SK-N-MC (cell line): ENCODE measurements at regions not wholly inside any gene's neighbourhood (a gene's known extent, or its start where the extent isn't known, plus 50 kb on each side); places are given as distances from the start of the nearest gene placed in this dataset.

ENCODE experiments used
- EZH2 ChIP-seq: fragments of 200-600 bp; sonication (generic); IDR thresholded peaks from one replicate; pipeline ENCODE4 v1.6.1; 2017; ENCODE audit warnings: antibody characterized with exemption
- FOXP2 ChIP-seq: optimal IDR thresholded peaks from 2 replicates; pipeline ENCODE3; 2011; ENCODE audit warnings: mild to moderate bottlenecking, moderate library complexity; ENCODE audit not compliant: insufficient read depth; ENCODE audit errors: extremely low read length, control extremely low read depth
- POLR2AphosphoS5 ChIP-seq: IDR thresholded peaks from 2 replicates; pipeline ENCODE4 v1.6.1; 2012; ENCODE audit warnings: mild to moderate bottlenecking, low read depth, low read length, borderline replicate concordance

DNA sequence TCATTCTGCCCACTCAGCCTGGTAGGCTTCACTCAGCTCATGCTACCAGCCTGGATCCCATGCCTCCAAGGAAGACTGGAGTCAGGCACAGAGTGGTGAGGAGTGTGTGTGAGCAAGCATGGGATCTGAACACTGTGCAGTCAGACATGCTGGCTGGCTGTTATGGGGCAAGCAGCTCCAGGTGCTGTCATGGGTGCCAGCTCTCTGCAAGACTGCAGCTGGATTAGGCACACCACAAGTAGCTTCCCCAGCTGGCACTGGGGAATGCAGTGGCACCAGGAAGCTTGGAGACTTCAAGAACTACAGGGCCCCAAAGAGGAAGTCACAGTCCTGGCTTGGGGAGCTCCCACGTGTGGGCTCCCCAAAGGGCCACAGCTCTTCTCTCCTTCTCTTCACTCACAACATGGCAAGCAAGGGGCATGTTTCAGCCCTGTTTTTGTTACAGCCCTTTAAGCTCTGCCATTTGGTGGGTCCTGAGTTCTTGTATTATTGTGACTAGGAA is 202.5 kb downstream of the VRK1 start:
- no peak for TF ChIP-seq EZH2
- TF ChIP-seq POLR2AphosphoS5, result no peak
- TF ChIP-seq FOXP2, result no peak
